ENCODE measurements at regions not wholly inside any gene's neighbourhood (a gene's known extent, or its start where the extent isn't known, plus 50 kb on each side); places are given as distances from the start of the nearest gene placed in this dataset.

GRCh38 chr12:58068706-58069105 is 127.3 kb downstream of the ATP23 start:
- Histone ChIP-seq H3K4me3 (ENCODE audit: insufficient read depth, low read length, poor library complexity, severe bottlenecking) (no peak overlapping the region), H3K9me2 (replicated peaks; ENCODE audit: insufficient read depth, low read length) (no peaks in the 10 kb centered on the region), H3K27me3 (ENCODE audit: low read length) (no peaks in the 10 kb centered on the region), H4K20me1 (ENCODE audit: low read depth, low read length) (no peaks in the 10 kb centered on the region), H3F3A (ENCODE audit: insufficient read depth) (no peaks in the 10 kb centered on the region), H3K79me2 (ENCODE audit: insufficient read depth, low read length) (no peaks in the 10 kb centered on the region), H2AFZ (ENCODE audit: low read depth, low read length, severe bottlenecking) (no peak overlapping the region), H3K9ac (ENCODE audit: low read length) (no peak overlapping the region), H3K4me2 (ENCODE audit: low read depth, low read length, poor library complexity, severe bottlenecking) (no peak overlapping the region), H3K27ac (ENCODE audit: low read depth, low read length) (no peak overlapping the region), H3K9me3 (ENCODE audit: insufficient read depth, low read length) (no peaks in the 10 kb centered on the region), H3K36me3 (ENCODE audit: low read length) (no peaks in the 10 kb centered on the region)
- TF ChIP-seq EZH2phosphoT487 (conservative IDR thresholded peaks at IDR 0.05; ENCODE audit: low read length), result no peak
- no peak for TF ChIP-seq CTCF (IDR thresholded peaks at IDR 0.05; ENCODE audit: insufficient read depth, low read length, poor library complexity, severe bottlenecking)

GRCh38 chr12:58069268-58069963 is 128.0 kb downstream of the ATP23 start:
- H3K4me3 ChIP-seq (ENCODE audit: insufficient read depth, low read length, poor library complexity, severe bottlenecking), result no peak overlapping the region
- H4K20me1 ChIP-seq (ENCODE audit: low read depth, low read length), result no peaks in the 10 kb centered on the region
- no peaks in the 10 kb centered on the region for H3K9me2 ChIP-seq (replicated peaks; ENCODE audit: insufficient read depth, low read length)
- H3F3A ChIP-seq (ENCODE audit: insufficient read depth), result no peaks in the 10 kb centered on the region
- H2AFZ ChIP-seq (ENCODE audit: low read depth, low read length, severe bottlenecking), result no peak overlapping the region
- H3K27ac ChIP-seq (ENCODE audit: low read depth, low read length), result no peak overlapping the region
- no peak overlapping the region for H3K4me2 ChIP-seq (ENCODE audit: low read depth, low read length, poor library complexity, severe bottlenecking)
- H3K79me2 ChIP-seq (ENCODE audit: insufficient read depth, low read length), result no peaks in the 10 kb centered on the region
- H3K27me3 ChIP-seq (ENCODE audit: low read length), result no peaks in the 10 kb centered on the region
- TF ChIP-seq CTCF (IDR thresholded peaks at IDR 0.05; ENCODE audit: insufficient read depth, low read length, poor library complexity, severe bottlenecking) (no peak), EZH2phosphoT487 (conservative IDR thresholded peaks at IDR 0.05; ENCODE audit: low read length) (no peak)
- no peaks in the 10 kb centered on the region for H3K9me3 ChIP-seq (ENCODE audit: insufficient read depth, low read length)
- H3K9ac ChIP-seq (ENCODE audit: low read length), result no peak overlapping the region
- no peaks in the 10 kb centered on the region for H3K36me3 ChIP-seq (ENCODE audit: low read length)

GRCh38 chr12:58071994-58072393 is 130.6 kb downstream of the ATP23 start:
- Histone ChIP-seq H3K27ac (ENCODE audit: low read depth, low read length) (no peak overlapping the region), H2AFZ (ENCODE audit: low read depth, low read length, severe bottlenecking) (no peak overlapping the region), H3F3A (ENCODE audit: insufficient read depth) (no peaks in the 10 kb centered on the region), H3K4me3 (ENCODE audit: insufficient read depth, low read length, poor library complexity, severe bottlenecking) (no peak overlapping the region), H3K9me3 (ENCODE audit: insufficient read depth, low read length) (no peaks in the 10 kb centered on the region), H3K9ac (ENCODE audit: low read length) (no peak overlapping the region), H3K27me3 (ENCODE audit: low read length) (no peaks in the 10 kb centered on the region), H3K4me2 (ENCODE audit: low read depth, low read length, poor library complexity, severe bottlenecking) (no peak overlapping the region), H3K9me2 (replicated peaks; ENCODE audit: insufficient read depth, low read length) (no peaks in the 10 kb centered on the region), H3K36me3 (ENCODE audit: low read length) (no peaks in the 10 kb centered on the region), H3K79me2 (ENCODE audit: insufficient read depth, low read length) (no peaks in the 10 kb centered on the region), H4K20me1 (ENCODE audit: low read depth, low read length) (no peaks in the 10 kb centered on the region)
- TF ChIP-seq EZH2phosphoT487 (conservative IDR thresholded peaks at IDR 0.05; ENCODE audit: low read length), result no peak
- TF ChIP-seq CTCF (IDR thresholded peaks at IDR 0.05; ENCODE audit: insufficient read depth, low read length, poor library complexity, severe bottlenecking), result no peak
